ENCODE measurements at regions not wholly inside any gene's neighbourhood (a gene's known extent, or its start where the extent isn't known, plus 50 kb on each side); places are given as distances from the start of the nearest gene placed in this dataset.

DNA sequence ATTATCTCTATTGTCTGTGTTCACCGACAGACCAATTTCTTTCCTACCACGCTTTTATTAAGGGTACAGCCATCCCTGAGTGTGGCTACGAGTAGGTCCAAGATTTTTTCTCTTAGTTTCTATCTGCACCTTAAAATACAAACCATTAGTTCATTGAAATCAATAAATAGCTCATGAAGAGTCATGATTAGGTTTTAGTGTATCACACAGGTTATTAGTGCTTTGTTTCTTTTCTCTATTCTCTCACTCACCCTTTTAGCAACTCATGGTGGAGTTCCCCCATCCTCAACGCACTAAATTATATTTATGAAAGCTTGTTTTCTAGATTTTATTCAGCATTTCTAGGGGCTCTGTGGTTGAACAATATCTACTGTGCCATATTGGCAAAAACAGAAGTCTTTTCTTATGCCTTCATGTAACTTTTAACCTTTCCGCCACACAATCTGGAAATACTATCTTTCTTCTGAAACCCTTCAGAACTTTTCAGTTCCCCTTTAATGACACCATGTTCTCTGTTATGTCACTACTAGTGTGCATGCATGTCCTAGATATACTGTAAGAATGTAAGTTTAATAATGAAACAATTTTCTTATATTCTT is 128.2 kb upstream of the LAMA2 start (continued):
- TF ChIP-seq SMC3 (IDR thresholded peaks at IDR 0.05; ENCODE audit: borderline replicate concordance, low read length) (no peak), JUNB (IDR thresholded peaks at IDR 0.05) (peak; percentile 87), ESRRA (IDR thresholded peaks at IDR 0.05; ENCODE audit: low read length) (no peak), JUND (IDR thresholded peaks at IDR 0.05; ENCODE audit: low read depth, low read length) (no peak), SUPT20H (IDR thresholded peaks at IDR 0.05; ENCODE audit: borderline replicate concordance, control insufficient read depth, low read depth, low read length) (no peak), HDGF (IDR thresholded peaks at IDR 0.05) (no peak), ZZZ3 (IDR thresholded peaks at IDR 0.05; ENCODE audit: control insufficient read depth, insufficient read length, low read depth) (no peak), FOXK2 (IDR thresholded peaks at IDR 0.05) (no peak), POLR2AphosphoS2 (IDR thresholded peaks at IDR 0.05; ENCODE audit: low read depth, low read length) (no peak), NFIC (IDR thresholded peaks at IDR 0.05; ENCODE audit: low read depth, low read length) (peak; percentile 92), CREB1 (IDR thresholded peaks at IDR 0.05; ENCODE audit: low read depth) (peak; percentile 51; the same call in 1 of the 2 replicates), SRF (IDR thresholded peaks at IDR 0.05; ENCODE audit: low read depth in 2 of 2, low read length in 2 of 2) (no peak), NR2C2 (IDR thresholded peaks at IDR 0.05; ENCODE audit: borderline replicate concordance, control insufficient read depth, insufficient read length, low read depth) (no peak), BCL11A (IDR thresholded peaks at IDR 0.05; ENCODE audit: low read depth, low read length) (peak; percentile 58; the same call in 1 of the 2 replicates), KAT2A (conservative IDR thresholded peaks at IDR 0.05; ENCODE audit: control insufficient read depth, low read depth, low read length) (no peak), RAD21 (IDR thresholded peaks at IDR 0.05; ENCODE audit: insufficient read depth, low read depth, low read length) (no peak), KLF5 (IDR thresholded peaks at IDR 0.05; ENCODE audit: partially characterized antibody) (peak; percentile 56), MEF2B (IDR thresholded peaks at IDR 0.05; ENCODE audit: partially characterized antibody, poor library complexity, severe bottlenecking) (peak; percentile 84), SUZ12 (IDR thresholded peaks at IDR 0.05; ENCODE audit: unreplicated experiment) (no peak)
- TF ChIP-seq, protein P1, sequence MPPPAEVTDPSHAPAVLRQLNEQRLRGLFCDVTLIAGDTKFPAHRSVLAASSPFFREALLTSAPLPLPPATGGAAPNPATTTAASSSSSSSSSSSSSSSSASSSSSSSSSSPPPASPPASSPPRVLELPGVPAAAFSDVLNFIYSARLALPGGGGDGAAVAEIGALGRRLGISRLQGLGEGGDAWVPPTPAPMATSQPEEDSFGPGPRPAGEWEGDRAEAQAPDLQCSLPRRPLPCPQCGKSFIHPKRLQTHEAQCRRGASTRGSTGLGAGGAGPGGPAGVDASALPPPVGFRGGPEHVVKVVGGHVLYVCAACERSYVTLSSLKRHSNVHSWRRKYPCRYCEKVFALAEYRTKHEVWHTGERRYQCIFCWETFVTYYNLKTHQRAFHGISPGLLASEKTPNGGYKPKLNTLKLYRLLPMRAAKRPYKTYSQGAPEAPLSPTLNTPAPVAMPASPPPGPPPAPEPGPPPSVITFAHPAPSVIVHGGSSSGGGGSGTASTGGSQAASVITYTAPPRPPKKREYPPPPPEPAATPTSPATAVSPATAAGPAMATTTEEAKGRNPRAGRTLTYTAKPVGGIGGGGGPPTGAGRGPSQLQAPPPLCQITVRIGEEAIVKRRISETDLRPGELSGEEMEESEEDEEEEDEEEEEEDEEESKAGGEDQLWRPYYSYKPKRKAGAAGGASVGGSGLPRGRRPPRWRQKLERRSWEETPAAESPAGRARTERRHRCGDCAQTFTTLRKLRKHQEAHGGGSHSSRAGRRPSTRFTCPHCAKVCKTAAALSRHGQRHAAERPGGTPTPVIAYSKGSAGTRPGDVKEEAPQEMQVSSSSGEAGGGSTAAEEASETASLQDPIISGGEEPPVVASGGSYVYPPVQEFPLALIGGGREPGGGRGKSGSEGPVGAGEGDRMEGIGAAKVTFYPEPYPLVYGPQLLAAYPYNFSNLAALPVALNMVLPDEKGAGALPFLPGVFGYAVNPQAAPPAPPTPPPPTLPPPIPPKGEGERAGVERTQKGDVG (CRISPR knock-in tag; IDR thresholded peaks at IDR 0.05) = no peak
- TF ChIP-seq, protein P2, sequence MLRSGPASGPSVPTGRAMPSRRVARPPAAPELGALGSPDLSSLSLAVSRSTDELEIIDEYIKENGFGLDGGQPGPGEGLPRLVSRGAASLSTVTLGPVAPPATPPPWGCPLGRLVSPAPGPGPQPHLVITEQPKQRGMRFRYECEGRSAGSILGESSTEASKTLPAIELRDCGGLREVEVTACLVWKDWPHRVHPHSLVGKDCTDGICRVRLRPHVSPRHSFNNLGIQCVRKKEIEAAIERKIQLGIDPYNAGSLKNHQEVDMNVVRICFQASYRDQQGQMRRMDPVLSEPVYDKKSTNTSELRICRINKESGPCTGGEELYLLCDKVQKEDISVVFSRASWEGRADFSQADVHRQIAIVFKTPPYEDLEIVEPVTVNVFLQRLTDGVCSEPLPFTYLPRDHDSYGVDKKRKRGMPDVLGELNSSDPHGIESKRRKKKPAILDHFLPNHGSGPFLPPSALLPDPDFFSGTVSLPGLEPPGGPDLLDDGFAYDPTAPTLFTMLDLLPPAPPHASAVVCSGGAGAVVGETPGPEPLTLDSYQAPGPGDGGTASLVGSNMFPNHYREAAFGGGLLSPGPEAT (IDR thresholded peaks at IDR 0.05; ENCODE audit: low read depth) = peak; percentile 86
- TF ChIP-seq, protein P3, sequence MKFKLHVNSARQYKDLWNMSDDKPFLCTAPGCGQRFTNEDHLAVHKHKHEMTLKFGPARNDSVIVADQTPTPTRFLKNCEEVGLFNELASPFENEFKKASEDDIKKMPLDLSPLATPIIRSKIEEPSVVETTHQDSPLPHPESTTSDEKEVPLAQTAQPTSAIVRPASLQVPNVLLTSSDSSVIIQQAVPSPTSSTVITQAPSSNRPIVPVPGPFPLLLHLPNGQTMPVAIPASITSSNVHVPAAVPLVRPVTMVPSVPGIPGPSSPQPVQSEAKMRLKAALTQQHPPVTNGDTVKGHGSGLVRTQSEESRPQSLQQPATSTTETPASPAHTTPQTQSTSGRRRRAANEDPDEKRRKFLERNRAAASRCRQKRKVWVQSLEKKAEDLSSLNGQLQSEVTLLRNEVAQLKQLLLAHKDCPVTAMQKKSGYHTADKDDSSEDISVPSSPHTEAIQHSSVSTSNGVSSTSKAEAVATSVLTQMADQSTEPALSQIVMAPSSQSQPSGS (IDR thresholded peaks at IDR 0.05; ENCODE audit: low read length) = peak; percentile 78
- TF ChIP-seq, protein P4, sequence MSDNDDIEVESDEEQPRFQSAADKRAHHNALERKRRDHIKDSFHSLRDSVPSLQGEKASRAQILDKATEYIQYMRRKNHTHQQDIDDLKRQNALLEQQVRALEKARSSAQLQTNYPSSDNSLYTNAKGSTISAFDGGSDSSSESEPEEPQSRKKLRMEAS (IDR thresholded peaks at IDR 0.05; ENCODE audit: low read depth, low read length) = no peak
- TF ChIP-seq, protein P5, sequence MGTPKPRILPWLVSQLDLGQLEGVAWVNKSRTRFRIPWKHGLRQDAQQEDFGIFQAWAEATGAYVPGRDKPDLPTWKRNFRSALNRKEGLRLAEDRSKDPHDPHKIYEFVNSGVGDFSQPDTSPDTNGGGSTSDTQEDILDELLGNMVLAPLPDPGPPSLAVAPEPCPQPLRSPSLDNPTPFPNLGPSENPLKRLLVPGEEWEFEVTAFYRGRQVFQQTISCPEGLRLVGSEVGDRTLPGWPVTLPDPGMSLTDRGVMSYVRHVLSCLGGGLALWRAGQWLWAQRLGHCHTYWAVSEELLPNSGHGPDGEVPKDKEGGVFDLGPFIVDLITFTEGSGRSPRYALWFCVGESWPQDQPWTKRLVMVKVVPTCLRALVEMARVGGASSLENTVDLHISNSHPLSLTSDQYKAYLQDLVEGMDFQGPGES (IDR thresholded peaks at IDR 0.05) = no peak

Data from GM12878 (cell line).